Suprapubic skin (tissue), 4 donors: ENCODE measurements at regions not wholly inside any gene's neighbourhood (a gene's known extent, or its start where the extent isn't known, plus 50 kb on each side); places are given as distances from the start of the nearest gene placed in this dataset.

ENCODE experiments used
- DNase-seq, 2 donors: peaks; one replicate each; pipeline ENCODE4 v3.0.0-alpha.2; 2019; ENCODE audit warnings: low spot score in 2 of 2
- H3K27ac ChIP-seq: fragments of 200-600 bp; sonication (generic); one replicate; pipeline ENCODE4 v1.5.1; 2019
- H3K27me3 ChIP-seq: fragments of 200-600 bp; sonication (generic); one replicate; pipeline ENCODE4 v1.5.1; 2019
- H3K36me3 ChIP-seq: fragments of 200-600 bp; sonication (generic); one replicate; pipeline ENCODE4 v1.5.1; 2019
- H3K4me1 ChIP-seq: fragments of 200-600 bp; sonication (generic); one replicate; pipeline ENCODE4 v1.5.1; 2019
- H3K4me3 ChIP-seq: fragments of 200-600 bp; sonication (generic); one replicate; pipeline ENCODE4 v1.5.1; 2019; ENCODE audit warnings: mild to moderate bottlenecking
- H3K9me3 ChIP-seq: fragments of 200-600 bp; sonication (generic); one replicate; pipeline ENCODE4 v1.5.1; 2019
- EP300 ChIP-seq: sonication (generic); formaldehyde crosslinking; IDR thresholded peaks from one replicate; pipeline ENCODE4 v1.6.1; 2017; ENCODE audit warnings: antibody characterized with exemption
- POLR2A ChIP-seq, 2 donors: fragments of 450-650 bp; IDR thresholded peaks; one replicate each; pipeline ENCODE4 v1.6.1; 2017; ENCODE audit warnings: antibody characterized with exemption in 2 of 2, mild to moderate bottlenecking in 2 of 2, moderate library complexity in 2 of 2
- POLR2AphosphoS5 ChIP-seq, 3 donors: sonication (generic); formaldehyde crosslinking; IDR thresholded peaks; one replicate each; pipeline ENCODE4 v1.6.1; 2017; ENCODE audit warnings: antibody characterized with exemption in 3 of 3
- WGBS: methylation state at CpG from one replicate; pipeline ENCODE4 v1.1.5; 2018; 5-methylcytosine and 5-hydroxymethylcytosine counted together
- TF ChIP-seq, protein P1 (sequence below), 2 donors: fragments of 200-600 bp in 1 of 2; fragments of 450-650 bp in 1 of 2; sonication (generic) in 1 of 2; IDR thresholded peaks; one replicate each; pipeline ENCODE4 v1.5.1; 2016 to 2019; ENCODE audit warnings: antibody characterized with exemption in 2 of 2, mild to moderate bottlenecking in 1 of 2, moderate library complexity in 1 of 2

DNA sequence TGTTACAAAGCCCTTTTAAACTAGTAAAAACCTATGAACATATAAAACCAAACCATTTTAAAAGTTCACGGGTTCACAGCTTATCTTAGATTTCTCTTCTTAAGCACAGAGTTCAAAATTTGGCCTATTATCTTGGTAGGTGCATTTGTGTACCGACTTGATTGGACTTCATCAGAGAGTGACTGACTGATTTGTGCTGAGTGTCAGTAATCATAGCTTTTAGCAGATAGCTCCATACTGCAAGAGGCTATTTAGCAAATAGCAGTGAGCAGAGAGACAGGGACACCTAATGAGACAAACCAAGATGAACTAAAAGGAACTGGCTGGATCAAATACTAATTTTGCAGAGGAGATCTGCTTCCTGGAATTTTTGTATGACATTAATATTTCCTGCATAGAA, 274.5 kb downstream of the PRR16 start:
- H3K36me3 ChIP-seq: no peaks in the 10 kb centered on the region
- no peaks in the 10 kb centered on the region for H3K9me3 ChIP-seq
- no peak for TF ChIP-seq POLR2A (IDR thresholded peaks at IDR 0.05)
- no peak for TF ChIP-seq EP300
- TF ChIP-seq POLR2AphosphoS5 (IDR thresholded peaks at IDR 0.05): no peak
- TF ChIP-seq, protein P1, sequence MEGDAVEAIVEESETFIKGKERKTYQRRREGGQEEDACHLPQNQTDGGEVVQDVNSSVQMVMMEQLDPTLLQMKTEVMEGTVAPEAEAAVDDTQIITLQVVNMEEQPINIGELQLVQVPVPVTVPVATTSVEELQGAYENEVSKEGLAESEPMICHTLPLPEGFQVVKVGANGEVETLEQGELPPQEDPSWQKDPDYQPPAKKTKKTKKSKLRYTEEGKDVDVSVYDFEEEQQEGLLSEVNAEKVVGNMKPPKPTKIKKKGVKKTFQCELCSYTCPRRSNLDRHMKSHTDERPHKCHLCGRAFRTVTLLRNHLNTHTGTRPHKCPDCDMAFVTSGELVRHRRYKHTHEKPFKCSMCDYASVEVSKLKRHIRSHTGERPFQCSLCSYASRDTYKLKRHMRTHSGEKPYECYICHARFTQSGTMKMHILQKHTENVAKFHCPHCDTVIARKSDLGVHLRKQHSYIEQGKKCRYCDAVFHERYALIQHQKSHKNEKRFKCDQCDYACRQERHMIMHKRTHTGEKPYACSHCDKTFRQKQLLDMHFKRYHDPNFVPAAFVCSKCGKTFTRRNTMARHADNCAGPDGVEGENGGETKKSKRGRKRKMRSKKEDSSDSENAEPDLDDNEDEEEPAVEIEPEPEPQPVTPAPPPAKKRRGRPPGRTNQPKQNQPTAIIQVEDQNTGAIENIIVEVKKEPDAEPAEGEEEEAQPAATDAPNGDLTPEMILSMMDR (IDR thresholded peaks at IDR 0.05): no peak
- H3K27ac ChIP-seq: no peak overlapping the region
- no peak overlapping the region for H3K4me3 ChIP-seq
- DNase-seq: no peak
- H3K4me1 ChIP-seq: no peaks in the 10 kb centered on the region
- 86% methylated on average over 2 of the region's 2 CpGs for WGBS
- H3K27me3 ChIP-seq: no peaks in the 10 kb centered on the region

DNA sequence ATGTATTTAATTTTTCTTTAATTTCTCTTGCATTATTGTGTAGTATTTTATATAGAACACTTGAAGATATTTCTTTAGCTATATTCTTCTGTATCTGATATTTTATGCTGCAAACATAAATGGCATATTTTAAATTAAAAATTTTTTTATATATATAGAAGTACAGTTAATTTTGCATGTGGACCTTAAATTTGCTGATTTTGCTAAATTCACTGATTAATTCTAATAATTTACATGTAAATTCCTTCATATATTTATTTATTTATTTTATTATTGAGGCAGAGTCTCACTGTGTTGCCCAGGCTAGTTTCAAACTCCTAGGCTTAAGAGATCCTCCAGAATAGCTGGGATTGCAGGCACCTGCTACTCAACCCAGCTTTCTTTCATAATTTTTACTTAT, 276.9 kb downstream of the PRR16 start:
- H3K27me3 ChIP-seq: no peaks in the 10 kb centered on the region
- no peaks in the 10 kb centered on the region for H3K36me3 ChIP-seq
- no peak overlapping the region for H3K4me3 ChIP-seq
- no peaks in the 10 kb centered on the region for H3K4me1 ChIP-seq
- no peak for DNase-seq
- TF ChIP-seq EP300: no peak
- TF ChIP-seq POLR2A (IDR thresholded peaks at IDR 0.05): no peak
- TF ChIP-seq, protein P1 (IDR thresholded peaks at IDR 0.05): no peak
- no peak for TF ChIP-seq POLR2AphosphoS5 (IDR thresholded peaks at IDR 0.05)
- no peak overlapping the region for H3K27ac ChIP-seq
- H3K9me3 ChIP-seq: no peaks in the 10 kb centered on the region

DNA sequence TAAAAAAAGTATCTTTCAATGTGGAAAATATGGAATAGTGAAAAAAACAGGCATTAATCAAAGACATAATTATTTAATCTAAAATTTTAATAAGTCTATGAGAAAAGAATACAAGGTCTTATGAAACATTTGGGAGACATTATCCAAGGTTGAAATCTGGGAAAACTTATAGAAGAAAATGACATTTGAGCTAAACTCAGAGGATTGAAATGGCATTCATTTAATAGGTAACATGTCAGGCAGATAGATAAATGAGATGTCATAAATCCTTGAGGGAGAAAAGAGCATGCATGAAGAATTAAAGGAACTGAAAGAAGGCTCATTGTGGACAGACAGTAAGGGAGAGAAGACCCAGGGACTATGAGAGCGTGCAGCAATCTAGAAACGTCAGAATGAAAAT, 284.4 kb downstream of the PRR16 start:
- H3K4me1 ChIP-seq: no peaks in the 10 kb centered on the region
- DNase-seq: no peak
- no peak overlapping the region for H3K4me3 ChIP-seq
- no peak overlapping the region for H3K27ac ChIP-seq
- TF ChIP-seq EP300: no peak
- TF ChIP-seq, protein P1 (IDR thresholded peaks at IDR 0.05): no peak
- TF ChIP-seq POLR2AphosphoS5 (IDR thresholded peaks at IDR 0.05): no peak
- TF ChIP-seq POLR2A (IDR thresholded peaks at IDR 0.05): no peak
- H3K9me3 ChIP-seq: no peaks in the 10 kb centered on the region
- WGBS: 86% methylated on average over 2 of the region's 2 CpGs
- no peaks in the 10 kb centered on the region for H3K27me3 ChIP-seq
- H3K36me3 ChIP-seq: no peaks in the 10 kb centered on the region

DNA sequence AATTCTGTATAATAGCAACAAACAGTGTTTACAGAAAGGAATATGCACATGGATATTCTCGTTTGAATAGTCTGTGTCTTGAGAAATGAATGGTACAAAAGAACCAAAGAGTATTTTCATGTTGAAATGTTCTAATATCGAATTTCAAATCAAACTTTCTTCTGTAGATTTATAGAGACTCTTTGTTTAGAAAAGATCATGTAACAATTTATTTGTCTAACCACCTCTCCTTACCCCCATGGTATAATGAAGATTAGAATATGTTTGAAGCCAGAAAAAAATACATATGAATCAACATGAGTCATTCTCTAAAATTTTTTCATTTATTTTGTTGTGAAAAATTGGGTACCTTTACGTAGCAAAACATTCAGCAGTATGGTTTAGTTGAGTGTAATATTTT, 285.6 kb downstream of the PRR16 start:
- H3K4me3 ChIP-seq: no peak overlapping the region
- no peaks in the 10 kb centered on the region for H3K9me3 ChIP-seq
- TF ChIP-seq EP300 (no peak), POLR2AphosphoS5 (IDR thresholded peaks at IDR 0.05) (no peak), POLR2A (IDR thresholded peaks at IDR 0.05) (no peak)
- TF ChIP-seq, protein P1 (IDR thresholded peaks at IDR 0.05): no peak
- WGBS: 75% methylated on average over 3 of the region's 3 CpGs
- H3K36me3 ChIP-seq: no peaks in the 10 kb centered on the region
- no peak for DNase-seq
- H3K27ac ChIP-seq: no peak overlapping the region
- H3K27me3 ChIP-seq: no peaks in the 10 kb centered on the region
- H3K4me1 ChIP-seq: no peaks in the 10 kb centered on the region

DNA sequence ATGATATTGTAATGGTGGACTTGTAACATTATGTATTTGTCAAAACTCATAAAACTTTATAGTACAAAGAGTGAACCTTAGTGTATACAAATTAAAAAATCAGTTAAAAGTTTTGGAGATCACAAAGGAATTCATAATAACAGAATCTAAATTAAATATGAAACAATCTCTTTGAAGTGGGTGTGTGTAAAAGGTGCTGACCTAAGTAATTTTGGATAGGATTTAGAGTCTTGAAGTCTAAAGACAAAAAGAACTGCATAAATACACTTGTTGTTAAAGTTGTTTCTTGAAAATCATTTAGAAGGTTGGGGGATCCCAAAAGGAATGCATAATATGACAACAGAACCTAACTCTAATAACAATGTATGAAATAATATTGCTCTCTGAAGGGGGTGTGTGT, 295.5 kb downstream of the PRR16 start:
- H3K27ac ChIP-seq: no peak overlapping the region
- no peak overlapping the region for H3K4me3 ChIP-seq
- no peaks in the 10 kb centered on the region for H3K4me1 ChIP-seq
- no peak for DNase-seq
- H3K9me3 ChIP-seq: peaks cover 4% of the 10 kb centered on the region
- TF ChIP-seq POLR2A (IDR thresholded peaks at IDR 0.05) (no peak), POLR2AphosphoS5 (IDR thresholded peaks at IDR 0.05) (no peak), EP300 (no peak)
- TF ChIP-seq, protein P1 (IDR thresholded peaks at IDR 0.05): no peak
- H3K27me3 ChIP-seq: no peaks in the 10 kb centered on the region
- H3K36me3 ChIP-seq: no peaks in the 10 kb centered on the region
